ENCODE measurements at regions not wholly inside any gene's neighbourhood (a gene's known extent, or its start where the extent isn't known, plus 50 kb on each side); places are given as distances from the start of the nearest gene placed in this dataset.
"Not testable (repeated sequence)": the region's sequence is repeated elsewhere in the genome, so short reads cannot be mapped to it uniquely, and the experiment has no call there.

GRCh38 chr1:143905214-143906179 lies 66.3 kb downstream of the FAM72C start:
- DNase-seq (ENCODE audit: low spot score), result not testable (repeated sequence)

DNA sequence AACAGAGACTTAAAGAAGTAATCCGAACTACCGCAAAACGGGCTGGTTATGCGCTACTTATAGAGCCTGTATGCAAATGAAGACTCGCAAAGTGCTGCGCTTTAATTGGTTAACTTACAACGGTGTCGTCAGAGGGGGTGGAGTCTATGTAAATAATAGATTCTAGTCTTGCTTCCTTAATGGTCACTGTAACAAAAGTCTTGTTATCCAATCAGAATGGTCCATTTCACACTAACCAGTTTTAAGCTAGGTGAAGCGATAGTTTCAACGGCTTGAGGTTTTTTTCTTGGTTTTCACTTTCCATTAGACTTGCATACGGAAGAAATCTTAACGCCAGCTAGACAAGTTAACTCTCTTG lies 67.2 kb downstream of the FAM72C start:
- not testable (repeated sequence) for DNase-seq (ENCODE audit: low spot score)

DNA sequence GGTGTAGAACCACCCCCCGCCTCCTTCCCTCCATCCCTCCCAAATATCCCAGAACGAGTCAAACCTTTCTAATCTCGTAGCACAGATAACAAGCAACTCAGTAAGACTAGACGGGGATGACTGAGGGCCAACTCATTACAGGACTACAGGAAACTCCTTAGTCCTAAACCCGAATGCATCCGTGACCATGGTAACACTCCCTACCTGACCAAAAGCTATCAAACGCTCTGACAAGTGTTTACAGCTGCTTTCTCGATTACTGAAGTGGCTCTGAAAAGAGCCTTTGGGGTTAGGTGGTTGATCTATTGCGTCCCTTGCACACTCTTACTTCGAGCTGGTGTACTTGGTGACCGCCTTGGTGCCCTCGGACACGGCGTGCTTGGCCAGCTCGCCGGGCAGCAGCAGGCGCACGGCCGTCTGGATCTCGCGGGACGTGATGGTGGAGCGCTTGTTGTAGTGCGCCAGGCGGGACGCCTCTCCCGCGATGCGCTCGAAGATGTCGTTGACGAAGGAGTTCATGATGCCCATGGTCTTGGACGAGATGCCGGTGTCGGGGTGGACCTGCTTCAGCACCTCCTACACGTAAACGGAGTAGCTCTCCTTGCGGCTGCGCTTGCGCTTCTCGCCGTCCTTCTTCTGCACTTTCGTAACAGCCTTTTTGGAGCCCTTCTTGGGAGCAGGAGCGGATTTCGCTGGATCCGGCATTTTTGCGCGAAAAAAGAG lies 67.7 kb downstream of the FAM72C start:
- DNase-seq (ENCODE audit: low spot score), result not testable (repeated sequence)

DNA sequence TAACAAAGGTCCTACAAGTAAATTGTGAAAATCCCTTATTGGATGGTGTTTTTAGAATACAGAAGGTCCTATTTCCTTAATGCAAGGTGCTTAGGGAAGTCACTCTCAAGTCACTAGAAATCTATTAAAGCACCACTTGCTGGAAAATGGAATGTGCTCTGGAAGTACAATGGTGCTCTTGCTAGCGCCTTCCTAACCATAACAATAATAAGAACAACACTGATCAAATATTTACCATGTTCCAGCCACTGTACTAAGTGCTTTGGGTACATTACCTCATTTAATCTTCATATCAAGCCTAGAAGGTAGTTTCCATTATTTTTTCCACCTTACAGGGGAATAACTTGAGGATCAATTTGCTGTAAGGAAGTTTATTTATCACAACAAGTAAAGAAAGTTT lies 75.4 kb downstream of the FAM72C start:
- DNase-seq (ENCODE audit: low spot score), result not testable (repeated sequence)

- DNase-seq (ENCODE audit: low spot score), result peak; percentile 69
These were observed 86.7 kb downstream of the FAM72C start for GRCh38 chr1:143884932-143885574.

- peak; percentile 48 for DNase-seq (ENCODE audit: low spot score)
These were observed 87.3 kb downstream of the FAM72C start for GRCh38 chr1:143884532-143884931.

DNA sequence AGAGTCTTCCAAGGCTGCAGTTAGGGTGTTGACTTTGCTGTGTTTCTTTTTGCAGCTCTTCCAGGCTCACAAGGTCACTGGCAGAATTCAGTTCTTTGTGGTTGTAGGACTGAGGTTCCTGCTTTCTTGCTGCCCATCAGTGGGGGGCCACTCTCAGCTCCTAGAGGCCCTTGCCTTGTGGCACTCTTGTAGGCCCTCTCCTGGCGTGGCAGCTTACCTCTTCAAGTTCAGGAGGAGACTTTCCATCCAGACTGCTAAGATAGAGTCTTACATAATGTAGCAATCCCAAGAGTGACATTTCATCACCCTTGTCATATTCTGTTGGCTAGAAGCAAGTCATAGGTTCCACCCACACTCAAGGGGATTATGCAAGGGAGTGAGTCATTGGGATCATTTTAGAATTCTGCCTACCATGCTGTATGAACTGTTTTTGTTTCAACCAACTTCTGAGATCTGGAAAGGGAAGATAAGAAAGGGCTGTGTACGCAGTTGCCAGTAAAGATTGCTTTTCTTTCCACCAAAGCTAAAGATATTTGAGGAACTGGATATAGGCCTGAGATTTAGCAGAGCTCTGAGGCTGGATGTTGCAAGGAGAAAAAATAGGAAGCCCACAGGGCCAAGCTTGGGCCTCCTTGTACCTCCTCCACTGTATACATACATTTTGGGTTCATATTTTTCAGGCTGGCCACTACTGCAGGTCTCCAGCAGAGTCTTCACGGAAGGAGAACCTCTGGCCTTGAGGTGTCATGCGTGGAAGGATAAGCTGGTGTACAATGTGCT lies 91.8 kb downstream of the FAM72C start:
- not testable (repeated sequence) for DNase-seq (ENCODE audit: low spot score)

DNA sequence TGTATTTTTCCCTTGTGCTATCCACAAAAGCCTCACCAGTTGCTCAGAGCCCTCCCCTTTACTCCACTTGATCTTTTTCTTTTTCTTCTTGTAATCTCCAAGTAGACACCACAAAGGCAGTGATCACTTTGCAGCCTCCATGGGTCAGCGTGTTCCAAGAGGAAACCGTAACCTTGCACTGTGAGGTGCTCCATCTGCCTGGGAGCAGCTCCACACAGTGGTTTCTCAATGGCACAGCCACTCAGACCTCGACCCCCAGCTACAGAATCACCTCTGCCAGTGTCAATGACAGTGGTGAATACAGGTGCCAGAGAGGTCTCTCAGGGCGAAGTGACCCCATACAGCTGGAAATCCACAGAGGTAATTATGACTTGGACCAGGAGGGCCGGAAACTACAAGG lies 95.8 kb downstream of the FAM72C start:
- not testable (repeated sequence) for DNase-seq (ENCODE audit: low spot score)

GRCh38 chr1:143874625-143875024 lies 97.2 kb downstream of the FAM72C start:
- not testable (repeated sequence) for DNase-seq (ENCODE audit: low spot score)

DNA sequence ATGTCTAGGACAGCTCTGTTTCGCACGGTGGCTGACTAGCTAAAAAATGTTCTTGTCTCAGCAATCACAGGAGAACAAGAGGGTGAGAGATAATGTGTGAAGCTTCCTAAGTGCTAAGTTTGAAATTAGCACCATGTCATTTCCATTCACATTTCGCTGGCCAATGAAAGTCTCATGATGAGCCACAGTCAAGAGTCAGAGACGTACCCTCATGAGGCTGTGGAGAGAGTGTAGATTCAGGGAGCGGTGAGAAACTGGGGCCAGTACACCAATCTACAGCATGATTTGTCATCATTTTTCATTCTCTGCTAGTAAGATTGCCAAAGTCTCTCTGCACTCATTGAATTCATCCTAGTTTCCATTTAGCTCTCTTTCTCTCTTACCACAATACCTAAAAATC lies 98.1 kb downstream of the FAM72C start:
- DNase-seq (ENCODE audit: low spot score), result not testable (repeated sequence)

GRCh38 chr1:143870388-143870787 lies 101.4 kb downstream of the FAM72C start:
- DNase-seq (ENCODE audit: low spot score), result not testable (repeated sequence)

DNA sequence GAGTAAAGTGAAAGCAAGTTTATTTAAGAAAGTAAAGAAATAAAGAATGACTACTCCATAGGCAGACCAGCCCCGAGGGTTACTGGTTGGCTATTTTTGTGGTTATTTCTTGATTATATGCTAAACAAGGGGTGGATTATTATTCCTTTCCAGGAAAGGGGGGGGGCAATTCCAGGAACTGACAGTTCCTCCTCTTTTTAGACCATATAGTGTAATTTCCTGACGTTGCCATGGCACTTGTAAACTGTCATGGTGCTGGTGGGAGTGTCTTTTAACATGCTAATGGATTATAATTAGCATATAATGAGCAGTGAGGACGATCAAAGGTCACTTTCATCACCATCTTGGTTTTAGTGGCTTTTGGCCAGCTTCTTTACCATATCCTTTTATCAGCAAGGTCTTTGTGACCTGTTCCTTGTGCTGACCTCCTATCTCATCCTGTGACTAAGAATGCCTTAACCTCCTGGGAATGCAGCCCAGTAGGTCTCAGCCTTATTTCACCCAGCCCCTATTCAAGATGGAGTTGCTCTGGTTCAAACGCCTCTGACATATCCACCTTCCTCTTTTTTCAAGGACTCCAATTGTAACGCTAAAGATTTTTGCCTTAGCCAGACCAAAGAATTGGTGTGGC lies 104.1 kb downstream of the FAM72C start:
- not testable (repeated sequence) for DNase-seq (ENCODE audit: low spot score)

DNA sequence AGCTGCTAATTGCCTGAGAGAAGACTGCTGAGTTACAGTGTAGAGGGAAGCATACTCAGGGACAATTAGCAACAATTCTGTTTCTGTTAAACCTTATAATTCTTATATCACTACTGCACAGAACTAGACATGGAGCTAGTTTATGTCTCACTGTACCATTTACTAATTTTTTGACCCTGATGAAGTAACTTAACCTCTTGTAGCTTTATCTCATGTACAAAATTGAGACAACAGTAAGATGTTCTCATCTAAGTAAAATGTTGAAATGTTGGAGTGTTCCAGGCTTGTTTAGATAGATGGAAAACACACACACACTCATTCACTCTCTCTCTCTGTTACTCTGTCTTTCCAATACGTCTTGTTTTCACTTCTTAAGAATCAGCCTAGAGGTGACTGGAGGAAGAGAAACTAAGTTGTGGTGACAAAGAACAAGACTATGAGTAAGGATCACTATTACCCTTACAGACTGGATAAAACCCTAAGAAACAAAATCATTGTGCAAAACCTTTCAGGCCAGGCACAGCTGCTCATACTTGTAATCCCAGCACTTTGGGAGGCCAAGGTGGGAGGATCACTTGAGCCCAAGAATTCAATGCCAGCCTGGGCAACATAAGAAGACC lies 107.8 kb downstream of the FAM72C start:
- not testable (repeated sequence) for DNase-seq (ENCODE audit: low spot score)

DNA sequence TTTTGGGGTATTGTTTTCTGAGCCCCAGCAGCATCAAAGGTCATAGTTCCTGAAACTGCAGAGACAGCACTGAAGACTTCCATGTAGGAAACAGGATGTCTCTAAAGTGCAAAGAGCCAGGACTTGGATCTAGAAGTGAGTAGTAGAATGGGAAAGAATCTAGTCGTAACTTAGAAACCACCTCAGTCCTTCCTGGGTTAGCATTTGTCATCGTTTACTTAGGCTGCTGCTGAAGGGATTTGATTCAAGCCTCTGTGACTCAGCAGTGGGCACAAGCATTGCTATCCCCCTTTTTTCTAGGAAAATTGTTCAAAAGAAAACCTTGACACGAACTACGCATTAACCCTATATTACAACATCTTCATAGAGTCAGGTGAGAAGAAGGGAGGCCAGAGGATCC lies 109.1 kb downstream of the FAM72C start:
- not testable (repeated sequence) for DNase-seq (ENCODE audit: low spot score)

DNA sequence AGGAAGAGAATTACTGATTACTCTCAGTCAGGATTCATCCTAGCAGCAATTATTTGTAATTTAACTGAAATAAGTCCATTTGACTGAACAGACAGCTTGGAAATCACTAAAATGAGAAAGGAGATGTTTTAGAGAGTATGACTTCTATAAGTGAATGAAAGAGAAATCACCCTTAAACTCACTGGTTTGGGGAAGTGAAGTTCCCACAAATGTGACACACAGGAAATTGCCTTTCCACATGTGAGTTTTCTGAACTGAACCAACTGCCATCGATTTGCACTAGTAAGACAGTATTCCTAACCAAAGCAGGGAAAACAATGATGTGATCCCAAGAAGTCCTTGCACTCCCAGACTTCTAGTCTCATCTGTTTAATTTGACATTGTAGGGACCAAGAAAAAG lies 110.5 kb downstream of the FAM72C start:
- DNase-seq (ENCODE audit: low spot score), result not testable (repeated sequence)

- DNase-seq (ENCODE audit: low spot score), result not testable (repeated sequence)
These were observed 115.9 kb downstream of the FAM72C start for GRCh38 chr1:143855867-143856266.

DNA sequence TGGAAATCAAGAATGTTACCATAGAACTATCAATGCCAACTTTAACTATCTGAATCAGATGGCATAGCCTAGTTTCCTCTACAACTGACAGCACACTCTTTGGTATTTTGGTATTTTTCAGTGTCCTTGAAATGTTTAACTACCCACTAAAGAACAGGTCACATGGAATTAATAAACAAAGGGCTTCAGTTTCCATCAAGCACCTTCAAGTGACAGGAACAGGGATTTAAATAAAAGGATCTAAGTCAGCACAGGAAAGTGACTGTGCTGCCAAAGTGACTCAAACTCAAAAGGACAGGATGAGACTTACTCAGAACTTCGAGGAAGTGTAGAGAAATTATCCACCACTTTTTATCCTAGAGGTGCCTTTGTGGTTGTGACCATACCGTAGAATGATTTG lies 117.7 kb downstream of the FAM72C start:
- not testable (repeated sequence) for DNase-seq (ENCODE audit: low spot score)

- DNase-seq (ENCODE audit: low spot score), result not testable (repeated sequence)
These were observed 121.1 kb downstream of the FAM72C start for GRCh38 chr1:143850637-143851036.

DNA sequence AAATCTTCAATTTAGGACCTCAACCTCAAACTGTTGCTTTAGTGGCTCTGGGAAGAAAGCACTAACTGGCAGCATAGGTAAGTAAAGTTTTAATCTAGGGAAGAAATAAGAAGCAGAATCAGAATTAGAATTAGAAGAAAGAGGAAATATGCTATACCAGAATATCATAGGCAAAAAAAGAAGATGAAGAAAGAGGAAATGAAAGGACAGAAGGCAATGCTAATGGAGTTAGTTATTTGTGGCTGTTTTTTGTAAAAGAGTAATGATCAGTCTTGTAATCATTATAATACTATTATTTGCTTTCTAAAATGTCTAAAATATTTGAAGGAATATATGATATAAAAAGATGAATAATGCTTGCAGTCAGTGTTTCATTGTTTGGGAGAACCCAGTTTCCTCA lies 122.9 kb downstream of the FAM72C start:
- not testable (repeated sequence) for DNase-seq (ENCODE audit: low spot score)

DNA sequence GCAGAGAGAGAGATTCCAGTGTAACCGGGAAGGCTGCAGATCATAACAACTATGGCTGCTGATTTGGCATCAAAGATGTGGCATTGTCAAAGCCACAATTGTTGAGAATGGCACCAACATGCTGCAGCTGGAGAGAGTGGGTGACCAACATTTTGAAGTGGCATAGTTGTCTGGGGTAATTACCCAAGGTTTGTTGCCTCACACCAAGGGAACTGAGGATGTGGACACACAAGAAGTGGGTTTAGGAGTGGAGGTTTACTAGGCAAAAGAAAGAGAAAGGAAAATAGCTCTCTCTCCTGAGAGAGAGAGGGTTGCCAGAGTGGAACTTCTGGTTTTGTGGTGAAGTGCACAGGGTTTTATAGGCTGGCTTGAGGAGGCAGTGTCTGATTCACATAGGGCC lies 126.6 kb downstream of the FAM72C start:
- not testable (repeated sequence) for DNase-seq (ENCODE audit: low spot score)

GRCh38 chr1:143842058-143842457 lies 129.7 kb downstream of the FAM72C start:
- DNase-seq (ENCODE audit: low spot score), result not testable (repeated sequence)
